GM10248 (cell line): ENCODE measurements at regions not wholly inside any gene's neighbourhood (a gene's known extent, or its start where the extent isn't known, plus 50 kb on each side); places are given as distances from the start of the nearest gene placed in this dataset.

ENCODE experiments used
- CTCF ChIA-PET: fragments of 300-600 bp; sonication (Branson Sonifier 250); formaldehyde crosslinking; extraction: SDS; loops from one replicate; lab custom pipeline; 2021; ENCODE audit warnings: antibody characterized with exemption; lab: Yijun Ruan, JAX
- POLR2A ChIA-PET: fragments of 350-650 bp; sonication (Branson Sonifier 250); formaldehyde crosslinking; extraction: SDS; loops from one replicate; lab custom pipeline; 2020; ENCODE audit warnings: antibody characterized with exemption; lab: Yijun Ruan, JAX
- DNase-seq: peaks from one replicate; pipeline ENCODE4 v3.0.0; 2012; ENCODE audit errors: extremely low spot score
- CTCF ChIP-seq: IDR thresholded peaks from 2 replicates; pipeline ENCODE4 v1.5.1; 2012; ENCODE audit warnings: mild to moderate bottlenecking, low read depth; ENCODE audit errors: extremely low read depth, missing control alignments, control extremely low read depth

GRCh38 chr6:8736156-8736895 lies 301.0 kb upstream of the SLC35B3 start:
- POLR2A ChIA-PET: no interaction called here
- CTCF ChIA-PET: no interaction called here
- TF ChIP-seq CTCF: no peak
- no peak for DNase-seq

DNA sequence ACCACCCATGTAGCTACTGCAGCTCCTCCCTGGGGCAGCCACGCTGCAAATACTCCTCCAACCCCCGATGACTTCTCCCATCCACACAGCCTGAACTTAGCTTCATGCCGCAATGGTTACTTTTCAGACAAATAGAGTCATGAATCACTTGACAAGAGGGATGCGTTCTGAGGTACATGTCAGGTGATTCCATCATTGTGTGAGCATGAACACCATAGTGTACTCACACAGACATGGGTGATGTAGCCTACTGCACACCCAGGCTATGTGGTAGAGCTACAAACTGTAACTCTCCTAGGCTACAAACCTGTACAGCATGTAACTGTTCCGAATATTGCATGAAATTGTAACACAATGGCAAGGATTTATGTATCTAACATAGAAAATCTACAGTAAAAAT lies 298.5 kb upstream of the SLC35B3 start:
- ChIA-PET CTCF (interaction anchor here (0.9 to 1.4 kb wide), 2 partner anchors 9 to 13 kb away, joined by 3 read pairs; no protein-coding TSS in a partner anchor), POLR2A (no interaction called here)
- TF ChIP-seq CTCF: no peak
- no peak for DNase-seq

- TF ChIP-seq CTCF: no peak
- DNase-seq: no peak
- ChIA-PET POLR2A (no interaction called here), CTCF (interaction anchor here (0.8 to 1.9 kb wide), 4 partner anchors 9 to 109 kb away, joined by 3 to 5 read pairs (median 4); no protein-coding TSS in a partner anchor)
These were observed 296.5 kb upstream of the SLC35B3 start for GRCh38 chr6:8731874-8732273.

- no peak for TF ChIP-seq CTCF
- ChIA-PET POLR2A (no interaction called here), CTCF (interaction anchor here (0.7 to 1.5 kb wide), 5 partner anchors 8 to 492 kb away, joined by 3 read pairs; no protein-coding TSS in a partner anchor)
- no peak for DNase-seq
These were observed 275.5 kb upstream of the SLC35B3 start for GRCh38 chr6:8710668-8711431.

DNA sequence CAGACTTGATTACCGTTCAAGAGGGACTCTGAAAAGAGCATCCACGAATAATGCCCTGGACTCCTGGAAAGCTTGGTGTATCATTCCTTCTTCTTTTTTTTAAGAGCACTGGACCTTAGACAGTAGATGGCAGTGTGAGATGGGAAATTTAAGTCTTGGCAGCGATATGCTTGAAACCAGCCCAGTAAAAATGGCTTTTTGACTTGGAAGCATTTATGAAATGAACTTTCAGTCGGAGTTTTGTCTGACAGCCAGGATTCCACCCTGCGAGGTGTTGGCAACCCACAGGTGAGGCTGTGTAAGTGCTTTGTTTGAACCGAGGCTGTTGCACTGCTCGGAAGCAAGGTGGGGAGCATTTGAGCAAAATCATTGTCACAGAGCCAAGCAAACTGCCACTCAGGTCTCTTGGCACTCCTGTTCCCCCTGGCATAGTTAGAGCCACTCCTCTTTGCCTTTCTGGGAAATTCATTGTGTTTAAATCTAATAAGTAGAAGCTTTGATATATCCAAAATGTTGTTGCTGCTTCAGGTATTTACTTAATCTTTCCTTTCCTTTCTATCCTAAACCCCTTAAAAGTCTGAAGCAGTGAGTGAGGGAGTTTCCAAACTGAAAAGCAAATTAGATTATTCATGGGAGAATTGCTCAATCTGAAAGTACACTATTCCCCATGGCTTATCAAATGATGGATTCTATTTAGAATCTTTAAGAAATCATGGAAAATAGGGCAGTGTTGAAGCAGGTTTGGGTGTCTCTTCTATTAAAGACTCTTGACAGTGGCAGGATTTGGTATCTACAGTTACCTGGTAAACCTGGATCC lies 272.8 kb upstream of the SLC35B3 start:
- ChIA-PET CTCF (interaction anchor here (1.4 kb wide), 1 partner anchor 17 kb away, joined by 3 read pairs; no protein-coding TSS in a partner anchor), POLR2A (no interaction called here)
- no peak for DNase-seq
- peak; percentile 14 for TF ChIP-seq CTCF

DNA sequence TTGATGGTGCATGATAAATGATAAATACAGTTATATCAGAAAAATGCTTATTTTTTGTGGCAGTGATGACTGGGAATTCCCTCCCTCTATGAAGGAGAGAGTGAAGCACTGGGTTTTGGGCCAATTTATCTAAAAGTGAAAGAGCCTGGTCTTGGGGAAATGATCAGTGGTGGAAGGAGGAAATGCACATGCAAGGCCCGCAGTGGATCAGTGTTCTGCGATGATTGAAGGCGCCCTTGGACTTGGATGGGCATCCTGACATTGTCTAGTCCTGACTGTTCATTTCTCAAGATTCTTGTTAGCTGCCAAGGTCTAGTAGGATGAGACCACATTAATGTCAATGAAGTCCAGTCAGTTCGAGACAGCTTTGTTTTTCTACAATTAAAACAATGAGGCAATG lies 272.0 kb upstream of the SLC35B3 start:
- CTCF ChIA-PET: interaction anchor here (1.4 to 1.7 kb wide), 2 partner anchors 14 to 16 kb away, joined by 3 to 7 read pairs; no protein-coding TSS in a partner anchor
- POLR2A ChIA-PET: no interaction called here
- no peak for DNase-seq
- TF ChIP-seq CTCF: no peak
